ENCODE measurements at regions not wholly inside any gene's neighbourhood (a gene's known extent, or its start where the extent isn't known, plus 50 kb on each side); places are given as distances from the start of the nearest gene placed in this dataset.

DNA sequence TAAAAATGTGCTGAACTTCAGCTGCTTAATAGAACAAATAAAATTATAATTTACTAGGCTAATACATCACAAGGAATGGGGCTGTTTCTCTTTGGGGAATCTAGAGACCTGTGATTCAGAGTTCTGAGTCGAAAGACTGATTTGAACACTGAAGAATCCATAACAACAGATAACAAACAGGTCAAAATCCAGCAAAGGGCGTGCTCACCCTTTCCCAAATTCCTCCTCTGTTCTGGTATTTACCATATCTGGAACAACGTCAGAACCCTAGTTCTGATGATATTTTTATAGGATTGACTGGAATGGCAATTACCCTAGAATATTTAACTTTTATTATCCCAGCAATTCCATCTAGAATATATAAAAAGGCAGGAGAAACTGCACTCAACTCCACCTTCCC, 66.0 kb upstream of the ITGA6 start:
- H2AFZ ChIP-seq (ENCODE audit: insufficient read depth, low read length, poor library complexity) = no peak overlapping the region
- no peak overlapping the region for H3K4ac ChIP-seq (ENCODE audit: low read depth, low read length)
- WGBS (ENCODE audit: extremely low coverage, insufficient coverage, insufficient read length) = no CpG with 5 or more reads among the region's 3 CpGs
- no peak overlapping the region for H2BK120ac ChIP-seq (ENCODE audit: insufficient read depth, low read length, poor library complexity)
- no peaks in the 10 kb centered on the region for H3K79me2 ChIP-seq (ENCODE audit: control insufficient read depth, insufficient read depth, low read length, poor library complexity)
- H4K91ac ChIP-seq (ENCODE audit: low read depth, low read length) = no peak overlapping the region
- H3K4me2 ChIP-seq (ENCODE audit: low read length) = no peak overlapping the region
- peak; percentile 51 to 91 for DNase-seq
- H4K8ac ChIP-seq (ENCODE audit: low read depth, low read length) = no peak overlapping the region
- H2BK12ac ChIP-seq (ENCODE audit: low read length) = no peak overlapping the region
- no peak overlapping the region for H3K27ac ChIP-seq (ENCODE audit: low read depth, low read length)
- no peak overlapping the region for H3K4me3 ChIP-seq (ENCODE audit: low read depth, low read length)
- H3K27me3 ChIP-seq (ENCODE audit: insufficient read depth, low read length) = no peaks in the 10 kb centered on the region
- no peak overlapping the region for H3K18ac ChIP-seq (ENCODE audit: low read length)
- H3K9me3 ChIP-seq (ENCODE audit: insufficient read depth, low read depth, low read length) = no peaks in the 10 kb centered on the region
- no peak overlapping the region for H4K12ac ChIP-seq (ENCODE audit: low read depth, low read length)
- no peak overlapping the region for H3K14ac ChIP-seq (ENCODE audit: low read length)
- no peaks in the 10 kb centered on the region for H3K79me1 ChIP-seq (ENCODE audit: low read length)
- H2AK5ac ChIP-seq (ENCODE audit: low read length) = no peak overlapping the region
- H3K23ac ChIP-seq (ENCODE audit: low read length) = no peak overlapping the region
- no peak overlapping the region for H2BK5ac ChIP-seq (ENCODE audit: low read depth, low read length, poor library complexity)
- H3K36me3 ChIP-seq (ENCODE audit: control insufficient read depth in 1 of 2, insufficient read depth in 2 of 2, low read length in 2 of 2) = no peaks in the 10 kb centered on the region
- no peak overlapping the region for H3K9ac ChIP-seq (ENCODE audit: low read length)
- no peaks in the 10 kb centered on the region for H3K4me1 ChIP-seq (ENCODE audit: control insufficient read depth in 1 of 2, insufficient read depth in 2 of 2, low read length in 2 of 2)

DNA sequence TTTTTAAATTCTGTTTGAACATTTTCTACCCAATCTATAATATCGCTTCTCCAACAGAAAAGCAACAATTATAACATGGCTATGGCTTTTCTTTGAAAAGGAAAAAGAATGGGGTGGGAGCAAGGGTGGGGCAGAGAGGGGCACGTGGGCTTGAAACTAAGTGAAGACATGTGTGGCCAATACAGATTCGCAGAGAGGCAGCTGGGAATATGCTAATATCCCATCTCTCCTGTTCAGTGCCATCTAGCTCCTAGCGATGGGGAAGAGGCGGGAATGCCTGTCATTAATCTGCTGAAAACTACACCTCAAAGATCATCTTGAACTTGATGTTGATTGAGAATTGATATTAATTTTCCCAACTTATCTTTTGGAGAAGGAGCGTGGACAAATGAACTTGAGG, 65.5 kb upstream of the ITGA6 start:
- Histone ChIP-seq H3K9ac (ENCODE audit: low read length) (no peak overlapping the region), H3K79me1 (ENCODE audit: low read length) (no peaks in the 10 kb centered on the region), H3K27ac (ENCODE audit: low read depth, low read length) (no peak overlapping the region), H4K12ac (ENCODE audit: low read depth, low read length) (no peak overlapping the region), H3K36me3 (ENCODE audit: control insufficient read depth in 1 of 2, insufficient read depth in 2 of 2, low read length in 2 of 2) (no peaks in the 10 kb centered on the region), H2BK5ac (ENCODE audit: low read depth, low read length, poor library complexity) (no peak overlapping the region), H3K79me2 (ENCODE audit: control insufficient read depth, insufficient read depth, low read length, poor library complexity) (no peaks in the 10 kb centered on the region), H2AFZ (ENCODE audit: insufficient read depth, low read length, poor library complexity) (no peak overlapping the region), H3K4me2 (ENCODE audit: low read length) (no peak overlapping the region), H3K23ac (ENCODE audit: low read length) (no peak overlapping the region), H3K14ac (ENCODE audit: low read length) (no peak overlapping the region), H3K4me3 (ENCODE audit: low read depth, low read length) (no peak overlapping the region), H3K9me3 (ENCODE audit: insufficient read depth, low read depth, low read length) (no peaks in the 10 kb centered on the region), H3K18ac (ENCODE audit: low read length) (no peak overlapping the region), H2BK12ac (ENCODE audit: low read length) (no peak overlapping the region), H4K91ac (ENCODE audit: low read depth, low read length) (no peak overlapping the region), H2AK5ac (ENCODE audit: low read length) (no peak overlapping the region), H3K4ac (ENCODE audit: low read depth, low read length) (no peak overlapping the region), H3K4me1 (ENCODE audit: control insufficient read depth in 1 of 2, insufficient read depth in 2 of 2, low read length in 2 of 2) (no peaks in the 10 kb centered on the region), H2BK120ac (ENCODE audit: insufficient read depth, low read length, poor library complexity) (no peak overlapping the region), H3K27me3 (ENCODE audit: insufficient read depth, low read length) (no peaks in the 10 kb centered on the region), H4K8ac (ENCODE audit: low read depth, low read length) (no peak overlapping the region)
- no CpG with 5 or more reads among the region's 6 CpGs for WGBS (ENCODE audit: extremely low coverage, insufficient coverage, insufficient read length)
- no peak for DNase-seq

GRCh38 chr2:172364261-172364660, 63.1 kb upstream of the ITGA6 start:
- H3K4ac ChIP-seq (ENCODE audit: low read depth, low read length) = no peak overlapping the region
- no peak overlapping the region for H4K12ac ChIP-seq (ENCODE audit: low read depth, low read length)
- no CpG with 5 or more reads among the region's 1 CpG for WGBS (ENCODE audit: extremely low coverage, insufficient coverage, insufficient read length)
- no peak overlapping the region for H2BK5ac ChIP-seq (ENCODE audit: low read depth, low read length, poor library complexity)
- no peaks in the 10 kb centered on the region for H3K36me3 ChIP-seq (ENCODE audit: control insufficient read depth in 1 of 2, insufficient read depth in 2 of 2, low read length in 2 of 2)
- H3K27ac ChIP-seq (ENCODE audit: low read depth, low read length) = no peak overlapping the region
- no peak overlapping the region for H3K4me2 ChIP-seq (ENCODE audit: low read length)
- H3K9me3 ChIP-seq (ENCODE audit: insufficient read depth, low read depth, low read length) = no peaks in the 10 kb centered on the region
- no peak overlapping the region for H2AK5ac ChIP-seq (ENCODE audit: low read length)
- H2BK12ac ChIP-seq (ENCODE audit: low read length) = no peak overlapping the region
- no peak overlapping the region for H3K9ac ChIP-seq (ENCODE audit: low read length)
- H4K91ac ChIP-seq (ENCODE audit: low read depth, low read length) = no peak overlapping the region
- H2AFZ ChIP-seq (ENCODE audit: insufficient read depth, low read length, poor library complexity) = no peak overlapping the region
- H3K4me3 ChIP-seq (ENCODE audit: low read depth, low read length) = no peak overlapping the region
- H3K23ac ChIP-seq (ENCODE audit: low read length) = no peak overlapping the region
- no peaks in the 10 kb centered on the region for H3K79me2 ChIP-seq (ENCODE audit: control insufficient read depth, insufficient read depth, low read length, poor library complexity)
- H3K18ac ChIP-seq (ENCODE audit: low read length) = no peak overlapping the region
- no peaks in the 10 kb centered on the region for H3K27me3 ChIP-seq (ENCODE audit: insufficient read depth, low read length)
- no peak overlapping the region for H2BK120ac ChIP-seq (ENCODE audit: insufficient read depth, low read length, poor library complexity)
- H3K4me1 ChIP-seq (ENCODE audit: control insufficient read depth in 1 of 2, insufficient read depth in 2 of 2, low read length in 2 of 2) = no peaks in the 10 kb centered on the region
- H3K14ac ChIP-seq (ENCODE audit: low read length) = no peak overlapping the region
- DNase-seq = no peak
- H4K8ac ChIP-seq (ENCODE audit: low read depth, low read length) = no peak overlapping the region
- H3K79me1 ChIP-seq (ENCODE audit: low read length) = no peaks in the 10 kb centered on the region

DNA sequence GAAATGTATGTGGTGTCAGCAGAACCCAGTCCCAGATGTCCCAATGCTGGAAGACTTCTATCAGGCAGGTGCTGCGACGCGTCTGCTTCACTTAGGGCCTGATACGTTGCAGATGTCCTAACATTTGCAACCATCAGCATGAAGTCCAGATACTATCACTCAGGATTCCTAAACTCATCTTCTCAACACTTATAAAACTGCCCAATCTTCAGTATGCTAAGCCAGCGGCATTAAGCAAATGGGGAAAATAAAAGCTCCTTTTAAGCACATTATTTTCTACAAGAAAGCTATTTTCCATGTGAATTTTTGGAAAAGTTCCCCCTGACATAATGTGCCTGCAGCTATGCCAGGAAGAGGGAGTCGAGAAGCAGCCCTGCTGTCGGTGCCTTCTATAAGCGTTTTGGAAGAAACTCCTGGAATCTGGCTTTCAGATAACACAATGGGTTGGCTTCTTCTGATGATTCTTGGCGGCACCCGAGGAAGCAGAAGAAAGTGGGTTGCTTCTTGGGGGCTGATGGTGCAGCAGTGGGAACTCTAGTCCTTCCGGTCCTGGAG, 60.7 kb upstream of the ITGA6 start:
- H2BK5ac ChIP-seq (ENCODE audit: low read depth, low read length, poor library complexity) = no peak overlapping the region
- H3K27ac ChIP-seq (ENCODE audit: low read depth, low read length) = no peak overlapping the region
- no peak overlapping the region for H2AK5ac ChIP-seq (ENCODE audit: low read length)
- no peak for DNase-seq
- no peak overlapping the region for H3K23ac ChIP-seq (ENCODE audit: low read length)
- peaks cover 2% of the 10 kb centered on the region for H3K9me3 ChIP-seq (ENCODE audit: insufficient read depth, low read depth, low read length)
- H3K79me1 ChIP-seq (ENCODE audit: low read length) = no peaks in the 10 kb centered on the region
- H3K4me1 ChIP-seq (ENCODE audit: control insufficient read depth in 1 of 2, insufficient read depth in 2 of 2, low read length in 2 of 2) = no peaks in the 10 kb centered on the region
- H2BK120ac ChIP-seq (ENCODE audit: insufficient read depth, low read length, poor library complexity) = no peak overlapping the region
- H4K8ac ChIP-seq (ENCODE audit: low read depth, low read length) = no peak overlapping the region
- WGBS (ENCODE audit: extremely low coverage, insufficient coverage, insufficient read length) = no CpG with 5 or more reads among the region's 11 CpGs
- no peak overlapping the region for H4K12ac ChIP-seq (ENCODE audit: low read depth, low read length)
- no peak overlapping the region for H3K4me2 ChIP-seq (ENCODE audit: low read length)
- H3K4ac ChIP-seq (ENCODE audit: low read depth, low read length) = no peak overlapping the region
- no peak overlapping the region for H3K14ac ChIP-seq (ENCODE audit: low read length)
- H4K91ac ChIP-seq (ENCODE audit: low read depth, low read length) = no peak overlapping the region
- no peak overlapping the region for H3K4me3 ChIP-seq (ENCODE audit: low read depth, low read length)
- H2AFZ ChIP-seq (ENCODE audit: insufficient read depth, low read length, poor library complexity) = no peak overlapping the region
- no peak overlapping the region for H3K9ac ChIP-seq (ENCODE audit: low read length)
- H3K27me3 ChIP-seq (ENCODE audit: insufficient read depth, low read length) = no peaks in the 10 kb centered on the region
- H3K79me2 ChIP-seq (ENCODE audit: control insufficient read depth, insufficient read depth, low read length, poor library complexity) = no peaks in the 10 kb centered on the region
- no peak overlapping the region for H3K18ac ChIP-seq (ENCODE audit: low read length)
- no peak overlapping the region for H2BK12ac ChIP-seq (ENCODE audit: low read length)
- H3K36me3 ChIP-seq (ENCODE audit: control insufficient read depth in 1 of 2, insufficient read depth in 2 of 2, low read length in 2 of 2) = no peaks in the 10 kb centered on the region
